ENCODE measurements at regions not wholly inside any gene's neighbourhood (a gene's known extent, or its start where the extent isn't known, plus 50 kb on each side); places are given as distances from the start of the nearest gene placed in this dataset.

DNA sequence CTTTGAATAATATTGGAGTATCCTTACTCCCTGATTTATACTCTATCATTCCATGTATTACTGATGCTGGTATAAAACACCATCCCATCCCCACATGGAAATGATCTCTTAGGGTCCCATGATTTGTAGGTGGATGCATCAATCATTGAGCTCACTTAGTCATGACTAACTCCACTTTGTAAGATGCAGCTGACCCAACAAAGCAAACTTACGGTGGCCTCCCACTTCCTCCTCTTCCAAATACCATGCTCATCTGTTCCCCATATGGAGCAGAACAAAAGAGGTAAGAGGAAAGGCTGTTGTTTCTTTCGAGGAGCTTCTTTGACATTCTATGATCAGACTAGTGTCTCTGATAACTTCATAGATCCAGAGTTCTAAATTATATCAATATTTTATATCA, 640.2 kb upstream of the SLC39A10 start:
- Histone ChIP-seq H3K27ac (ENCODE audit: low read depth, low read length) (no peak overlapping the region), H3K27me3 (ENCODE audit: insufficient read depth, low read length) (no peaks in the 10 kb centered on the region), H3K36me3 (ENCODE audit: insufficient read depth, low read length) (no peaks in the 10 kb centered on the region), H3K4me1 (ENCODE audit: insufficient read depth, low read length) (no peaks in the 10 kb centered on the region), H3K4me3 (ENCODE audit: insufficient read depth, low read length) (no peak overlapping the region), H2AFZ (ENCODE audit: low read length) (no peak overlapping the region), H3K9me3 (ENCODE audit: low read depth, low read length) (no peaks in the 10 kb centered on the region), H4K20me1 (ENCODE audit: insufficient read depth, low read length) (no peaks in the 10 kb centered on the region), H3K79me2 (ENCODE audit: insufficient read depth, low read length) (no peaks in the 10 kb centered on the region), H3K4me2 (ENCODE audit: insufficient read depth, low read length) (no peak overlapping the region)
- TF ChIP-seq, protein P1, sequence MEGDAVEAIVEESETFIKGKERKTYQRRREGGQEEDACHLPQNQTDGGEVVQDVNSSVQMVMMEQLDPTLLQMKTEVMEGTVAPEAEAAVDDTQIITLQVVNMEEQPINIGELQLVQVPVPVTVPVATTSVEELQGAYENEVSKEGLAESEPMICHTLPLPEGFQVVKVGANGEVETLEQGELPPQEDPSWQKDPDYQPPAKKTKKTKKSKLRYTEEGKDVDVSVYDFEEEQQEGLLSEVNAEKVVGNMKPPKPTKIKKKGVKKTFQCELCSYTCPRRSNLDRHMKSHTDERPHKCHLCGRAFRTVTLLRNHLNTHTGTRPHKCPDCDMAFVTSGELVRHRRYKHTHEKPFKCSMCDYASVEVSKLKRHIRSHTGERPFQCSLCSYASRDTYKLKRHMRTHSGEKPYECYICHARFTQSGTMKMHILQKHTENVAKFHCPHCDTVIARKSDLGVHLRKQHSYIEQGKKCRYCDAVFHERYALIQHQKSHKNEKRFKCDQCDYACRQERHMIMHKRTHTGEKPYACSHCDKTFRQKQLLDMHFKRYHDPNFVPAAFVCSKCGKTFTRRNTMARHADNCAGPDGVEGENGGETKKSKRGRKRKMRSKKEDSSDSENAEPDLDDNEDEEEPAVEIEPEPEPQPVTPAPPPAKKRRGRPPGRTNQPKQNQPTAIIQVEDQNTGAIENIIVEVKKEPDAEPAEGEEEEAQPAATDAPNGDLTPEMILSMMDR (IDR thresholded peaks at IDR 0.05; ENCODE audit: extremely low read depth, low read depth, low read length): no peak
- no peak for DNase-seq (ENCODE audit: insufficient read length, low spot score, missing footprints)

DNA sequence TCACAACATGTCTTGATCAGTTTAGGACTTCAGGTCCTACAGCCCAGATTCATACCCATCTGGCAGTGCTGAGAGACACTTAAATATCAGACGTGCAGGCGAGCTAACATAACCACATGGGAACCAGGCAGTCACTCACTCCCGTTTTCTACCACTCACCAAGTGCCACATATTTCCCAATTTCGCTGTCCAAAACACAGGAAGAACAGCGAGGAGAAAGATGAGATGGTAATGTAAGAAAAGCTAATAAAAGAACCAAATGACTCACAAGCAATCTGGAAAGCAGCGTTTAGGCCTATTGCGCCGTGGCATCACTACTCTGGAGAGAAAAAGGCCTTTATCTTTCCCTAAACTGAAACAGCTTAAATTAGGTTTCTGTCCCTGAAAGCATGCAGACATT, 647.8 kb upstream of the SLC39A10 start:
- H3K9me3 ChIP-seq (ENCODE audit: low read depth, low read length): no peaks in the 10 kb centered on the region
- no peaks in the 10 kb centered on the region for H3K79me2 ChIP-seq (ENCODE audit: insufficient read depth, low read length)
- TF ChIP-seq, protein P1 (IDR thresholded peaks at IDR 0.05; ENCODE audit: extremely low read depth, low read depth, low read length): no peak
- no peak overlapping the region for H3K27ac ChIP-seq (ENCODE audit: low read depth, low read length)
- H4K20me1 ChIP-seq (ENCODE audit: insufficient read depth, low read length): no peaks in the 10 kb centered on the region
- no peaks in the 10 kb centered on the region for H3K36me3 ChIP-seq (ENCODE audit: insufficient read depth, low read length)
- no peaks in the 10 kb centered on the region for H3K27me3 ChIP-seq (ENCODE audit: insufficient read depth, low read length)
- H3K4me2 ChIP-seq (ENCODE audit: insufficient read depth, low read length): no peak overlapping the region
- no peaks in the 10 kb centered on the region for H3K4me1 ChIP-seq (ENCODE audit: insufficient read depth, low read length)
- DNase-seq (ENCODE audit: insufficient read length, low spot score, missing footprints): no peak
- H3K4me3 ChIP-seq (ENCODE audit: insufficient read depth, low read length): no peak overlapping the region
- H2AFZ ChIP-seq (ENCODE audit: low read length): no peak overlapping the region

DNA sequence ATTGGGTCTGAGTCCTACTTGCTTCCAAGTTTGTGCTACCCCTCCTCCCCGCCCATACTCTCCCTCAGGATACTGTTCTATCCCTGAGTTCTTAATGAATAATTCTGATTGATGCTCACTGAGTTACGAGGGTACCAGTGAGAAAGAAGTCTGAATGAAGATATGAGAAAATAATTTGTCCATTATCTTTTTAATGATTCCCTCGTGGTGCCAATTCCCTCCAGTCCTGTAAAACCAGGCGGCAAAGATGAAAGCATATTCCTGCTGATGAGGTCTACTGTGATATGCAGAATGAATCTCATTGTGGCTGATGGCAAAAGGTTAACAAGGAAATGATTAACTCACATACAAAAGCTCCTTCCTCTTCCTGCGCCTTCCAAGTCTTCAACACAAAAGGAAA, 650.2 kb upstream of the SLC39A10 start:
- Histone ChIP-seq H3K27ac (ENCODE audit: low read depth, low read length) (no peak overlapping the region), H3K9me3 (ENCODE audit: low read depth, low read length) (no peaks in the 10 kb centered on the region), H2AFZ (ENCODE audit: low read length) (no peak overlapping the region), H3K4me3 (ENCODE audit: insufficient read depth, low read length) (no peak overlapping the region), H3K27me3 (ENCODE audit: insufficient read depth, low read length) (no peaks in the 10 kb centered on the region), H3K36me3 (ENCODE audit: insufficient read depth, low read length) (no peaks in the 10 kb centered on the region), H3K4me1 (ENCODE audit: insufficient read depth, low read length) (no peaks in the 10 kb centered on the region), H3K4me2 (ENCODE audit: insufficient read depth, low read length) (no peak overlapping the region), H3K79me2 (ENCODE audit: insufficient read depth, low read length) (no peaks in the 10 kb centered on the region), H4K20me1 (ENCODE audit: insufficient read depth, low read length) (no peaks in the 10 kb centered on the region)
- DNase-seq (ENCODE audit: insufficient read length, low spot score, missing footprints): no peak
- TF ChIP-seq, protein P1 (IDR thresholded peaks at IDR 0.05; ENCODE audit: extremely low read depth, low read depth, low read length): no peak

DNA sequence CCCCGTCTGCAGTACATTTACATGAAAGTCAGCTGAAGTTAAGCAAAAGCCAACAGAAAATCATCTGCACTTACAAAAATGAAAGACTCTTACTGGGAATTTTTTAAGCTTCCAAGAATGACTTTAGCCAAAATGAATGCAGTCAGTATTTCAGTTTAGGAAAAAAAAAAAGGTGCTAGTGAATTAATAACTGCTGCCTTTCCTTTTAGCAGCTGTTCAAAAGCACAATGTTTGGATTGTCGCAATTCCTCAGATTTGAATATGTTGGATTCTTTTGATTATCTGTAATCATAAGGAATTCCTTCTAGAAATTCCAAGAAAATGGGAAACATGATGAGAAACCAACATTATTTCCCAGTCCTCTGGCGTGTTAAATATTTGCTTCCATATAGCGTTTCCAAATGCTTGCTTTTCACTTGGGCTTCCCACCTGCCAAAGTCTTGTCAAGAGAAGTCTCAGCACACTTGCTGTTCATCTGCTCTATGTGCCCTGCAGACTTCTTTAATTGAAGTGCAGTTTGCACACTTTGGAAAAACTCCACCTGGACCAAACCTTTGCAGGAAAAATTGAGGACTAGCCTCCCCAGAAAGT, 653.0 kb upstream of the SLC39A10 start:
- H4K20me1 ChIP-seq (ENCODE audit: insufficient read depth, low read length): no peaks in the 10 kb centered on the region
- no peaks in the 10 kb centered on the region for H3K27me3 ChIP-seq (ENCODE audit: insufficient read depth, low read length)
- no peak overlapping the region for H3K4me3 ChIP-seq (ENCODE audit: insufficient read depth, low read length)
- TF ChIP-seq, protein P1 (IDR thresholded peaks at IDR 0.05; ENCODE audit: extremely low read depth, low read depth, low read length): no peak
- no peak overlapping the region for H3K4me2 ChIP-seq (ENCODE audit: insufficient read depth, low read length)
- H3K4me1 ChIP-seq (ENCODE audit: insufficient read depth, low read length): no peaks in the 10 kb centered on the region
- no peak overlapping the region for H2AFZ ChIP-seq (ENCODE audit: low read length)
- H3K27ac ChIP-seq (ENCODE audit: low read depth, low read length): no peak overlapping the region
- no peak for DNase-seq (ENCODE audit: insufficient read length, low spot score, missing footprints)
- no peaks in the 10 kb centered on the region for H3K36me3 ChIP-seq (ENCODE audit: insufficient read depth, low read length)
- no peaks in the 10 kb centered on the region for H3K79me2 ChIP-seq (ENCODE audit: insufficient read depth, low read length)
- peaks cover 3% of the 10 kb centered on the region for H3K9me3 ChIP-seq (ENCODE audit: low read depth, low read length)

Measured in osteoblast (primary cell).